CD4-positive, alpha-beta T cell treated with Interleukin-10 for 1 hour (primary cell): ENCODE measurements at regions not wholly inside any gene's neighbourhood (a gene's known extent, or its start where the extent isn't known, plus 50 kb on each side); places are given as distances from the start of the nearest gene placed in this dataset.
"Not testable (repeated sequence)": the region's sequence is repeated elsewhere in the genome, so short reads cannot be mapped to it uniquely, and the experiment has no call there.

Experiments used
- DNase-seq: peaks from one replicate; pipeline ENCODE4 v3.0.0-alpha.2; 2020

- DNase-seq: no peak
Measured at GRCh38 chr7:131152766-131153165, 174.9 kb upstream of the MKLN1 start.

DNA sequence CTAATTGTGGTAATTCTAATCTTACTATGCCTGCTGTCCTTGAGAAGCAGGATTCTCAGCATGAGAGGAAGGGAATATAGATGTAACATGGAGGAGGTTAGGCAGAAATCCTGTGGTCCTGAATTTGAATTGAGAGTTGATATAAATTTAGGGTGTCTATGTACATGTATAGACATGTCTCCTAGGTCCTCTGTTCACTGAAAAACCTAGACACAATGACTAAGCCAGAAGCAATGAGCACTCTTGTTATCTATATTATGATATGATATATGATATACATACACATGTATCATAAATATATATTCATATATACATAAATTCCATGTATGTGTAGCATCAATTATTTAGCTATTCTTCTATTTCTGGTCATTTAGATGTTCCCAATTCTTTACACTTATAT, 173.3 kb upstream of the MKLN1 start:
- no peak for DNase-seq

DNA sequence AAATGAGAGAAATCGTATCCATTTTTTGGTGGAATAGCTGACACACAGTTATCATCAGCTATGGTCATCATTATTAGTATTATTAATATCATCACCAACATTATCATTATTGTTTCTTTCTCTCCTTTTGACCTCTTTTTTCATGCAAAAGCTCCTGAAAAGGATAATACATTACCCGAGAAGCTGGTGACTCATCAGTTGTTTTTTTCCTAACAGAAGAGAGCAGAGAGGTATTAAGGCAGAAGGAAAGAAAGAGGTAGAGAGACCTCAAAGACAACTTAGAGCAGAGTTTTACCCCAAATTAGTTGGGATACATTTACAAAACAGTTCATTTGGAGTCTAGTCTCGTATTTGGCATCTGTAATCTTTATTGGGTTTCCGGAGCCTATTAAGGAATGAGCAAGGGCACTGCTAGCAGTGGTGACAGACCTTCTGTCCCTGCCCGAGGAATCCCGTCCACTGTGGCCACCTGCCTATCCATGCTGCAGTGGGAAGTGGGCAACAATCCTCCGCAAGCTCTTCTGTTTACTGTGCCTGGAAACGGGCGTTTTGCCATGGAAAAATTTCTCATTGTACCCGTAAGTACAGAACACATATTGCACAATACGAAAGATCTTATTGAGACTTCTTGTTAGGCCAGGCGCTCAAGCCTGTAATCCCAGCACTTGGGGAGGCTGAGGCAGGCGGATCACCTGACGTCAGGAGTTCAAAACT, 170.0 kb upstream of the MKLN1 start:
- no peak for DNase-seq

- DNase-seq: not testable (repeated sequence)
Measured at GRCh38 chr7:131158244-131158636, 169.4 kb upstream of the MKLN1 start.

GRCh38 chr7:131159961-131160361, 167.7 kb upstream of the MKLN1 start:
- no peak for DNase-seq

DNA sequence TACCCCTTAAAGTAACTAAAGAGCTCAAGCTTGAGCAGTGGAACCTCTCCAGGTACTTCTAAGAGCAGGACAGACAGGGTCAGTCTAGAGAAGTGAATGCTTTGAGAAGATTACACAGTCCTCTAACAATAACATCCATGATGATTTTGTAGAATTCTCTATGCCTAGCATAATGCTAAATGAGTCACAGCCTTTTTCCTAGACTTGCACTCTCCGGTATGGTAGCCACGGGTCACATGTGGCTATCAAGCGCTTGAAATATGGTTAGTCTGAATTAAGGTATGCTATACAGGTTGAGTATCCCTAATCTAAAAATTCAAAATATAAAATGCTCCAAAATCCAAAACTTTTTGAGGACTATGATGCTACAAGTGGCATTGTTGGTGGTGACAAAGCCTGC, 166.6 kb upstream of the MKLN1 start:
- DNase-seq: no peak

GRCh38 chr7:131164025-131164925, 163.4 kb upstream of the MKLN1 start:
- DNase-seq: no peak

GRCh38 chr7:131166066-131166465, 161.6 kb upstream of the MKLN1 start:
- DNase-seq: no peak

DNA sequence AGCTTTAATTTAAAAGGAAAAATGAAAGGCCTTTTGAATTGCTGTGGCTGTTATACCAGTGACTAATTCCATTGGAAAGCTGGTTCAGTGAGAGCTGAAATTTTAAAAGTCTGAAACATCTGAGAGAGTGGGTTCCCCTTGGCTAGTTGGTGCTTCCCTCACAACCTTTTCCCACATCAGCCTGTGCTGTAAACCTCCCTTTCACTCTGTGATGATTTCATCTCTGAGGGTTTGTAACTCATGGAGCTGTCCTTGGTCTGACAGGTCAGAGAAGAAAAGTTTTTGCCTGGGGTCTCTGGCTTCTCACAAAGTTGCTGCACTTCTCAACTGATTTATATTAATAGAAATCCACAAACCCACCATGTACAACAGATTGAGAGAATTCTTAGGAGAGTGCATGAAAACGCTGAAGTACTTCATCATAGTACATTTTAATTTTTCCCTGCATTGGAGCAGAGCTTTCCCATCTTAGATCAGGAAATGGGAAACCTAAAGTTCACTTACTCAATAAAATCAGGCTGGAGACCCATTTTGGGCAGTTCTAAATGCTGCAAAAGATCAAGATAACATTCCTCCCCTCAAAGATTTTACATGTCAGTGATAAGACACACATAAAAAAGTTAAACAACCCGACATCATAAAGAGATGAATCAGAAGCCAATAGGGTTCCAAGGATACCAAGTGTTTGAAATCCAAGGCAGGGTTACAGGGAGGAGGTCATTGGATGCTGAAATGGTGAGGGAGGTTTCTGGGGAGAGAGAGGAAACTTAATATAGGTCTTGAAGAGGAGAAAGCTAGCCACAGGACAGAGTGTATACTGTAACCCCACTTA, 157.0 kb upstream of the MKLN1 start:
- DNase-seq: no peak

DNA sequence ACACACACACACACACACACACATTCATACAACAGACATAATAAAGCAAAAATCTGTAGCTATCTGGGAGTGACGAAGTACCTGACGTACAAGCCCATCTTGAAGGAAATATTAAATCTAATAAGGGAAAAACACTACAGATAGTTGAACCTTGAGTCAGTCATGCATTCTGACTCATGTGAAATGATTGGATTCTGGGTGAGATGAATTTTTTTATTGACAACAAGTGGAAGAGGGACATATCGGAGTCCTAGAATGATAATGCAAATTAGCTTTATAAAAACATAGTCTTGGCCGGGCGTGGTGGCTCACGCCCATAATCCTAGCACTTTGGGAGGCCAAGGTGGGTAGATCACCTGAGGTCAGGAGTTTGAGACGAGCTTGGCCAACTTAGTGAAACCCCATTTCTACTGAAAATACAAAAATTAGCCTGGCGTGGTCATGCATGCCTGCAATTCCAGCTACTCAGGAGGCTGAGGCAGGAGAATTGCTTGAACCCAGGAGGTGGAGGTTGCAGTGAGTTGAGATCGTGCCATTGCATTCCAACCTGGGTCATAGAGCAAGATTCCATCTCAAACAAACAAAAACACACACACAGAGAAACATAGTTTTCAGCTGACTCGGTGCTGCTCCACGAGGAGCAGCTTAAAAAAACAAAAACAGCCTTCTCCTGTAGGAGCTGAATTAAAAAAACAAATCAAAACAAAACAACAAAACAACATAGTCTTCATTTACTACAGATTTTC, 154.4 kb upstream of the MKLN1 start:
- no peak for DNase-seq

GRCh38 chr7:131174391-131174790, 153.3 kb upstream of the MKLN1 start:
- DNase-seq: no peak

- DNase-seq: no peak
Measured at GRCh38 chr7:131174855-131175254, 152.8 kb upstream of the MKLN1 start.

GRCh38 chr7:131182446-131183058, 145.1 kb upstream of the MKLN1 start:
- no peak for DNase-seq

GRCh38 chr7:131183072-131183471, 144.6 kb upstream of the MKLN1 start:
- no peak for DNase-seq

GRCh38 chr7:131183611-131184119, 144.0 kb upstream of the MKLN1 start:
- DNase-seq: peak; percentile 33

- DNase-seq: no peak
Measured at GRCh38 chr7:131186816-131187215, 140.9 kb upstream of the MKLN1 start.

GRCh38 chr7:131188367-131189339, 139.0 kb upstream of the MKLN1 start:
- DNase-seq: peak; percentile 84

DNA sequence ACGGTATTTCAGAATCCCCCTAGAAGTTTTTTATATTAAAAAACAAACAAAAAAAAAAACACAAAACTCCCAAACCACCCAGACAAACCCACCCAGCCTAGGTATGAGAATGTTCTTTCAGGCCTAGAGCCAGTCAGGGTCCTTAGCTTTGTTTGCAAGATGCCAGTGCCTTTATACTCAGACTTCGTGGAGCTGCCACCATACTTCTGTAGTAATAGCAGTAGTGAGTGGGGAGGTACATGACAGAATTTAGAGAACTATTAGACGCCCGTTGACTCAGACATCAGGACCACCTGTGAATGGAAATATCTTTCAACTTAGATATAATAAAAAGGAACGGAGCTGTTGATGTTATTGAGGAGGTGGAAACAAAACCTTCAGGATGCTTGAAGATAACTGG, 138.2 kb upstream of the MKLN1 start:
- no peak for DNase-seq

DNA sequence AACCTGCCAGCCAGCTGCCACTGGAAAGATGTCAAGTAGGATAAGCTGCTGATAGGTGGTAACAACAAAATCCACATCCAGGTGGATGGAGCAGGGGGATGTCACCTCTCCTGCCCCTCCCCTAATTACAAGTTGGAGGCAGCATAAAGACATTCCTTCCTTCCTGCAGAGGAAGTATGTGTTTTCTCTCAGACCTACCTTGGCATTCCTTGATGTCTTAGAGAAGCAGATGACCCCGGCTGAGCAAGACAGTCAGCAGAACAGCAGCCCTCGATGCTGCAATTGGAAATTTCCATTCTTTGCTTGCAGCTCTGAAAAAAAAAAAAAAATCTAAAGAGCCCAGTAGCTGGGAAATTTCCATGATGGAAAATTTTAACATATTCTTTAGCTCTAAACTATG, 137.5 kb upstream of the MKLN1 start:
- DNase-seq: no peak

DNA sequence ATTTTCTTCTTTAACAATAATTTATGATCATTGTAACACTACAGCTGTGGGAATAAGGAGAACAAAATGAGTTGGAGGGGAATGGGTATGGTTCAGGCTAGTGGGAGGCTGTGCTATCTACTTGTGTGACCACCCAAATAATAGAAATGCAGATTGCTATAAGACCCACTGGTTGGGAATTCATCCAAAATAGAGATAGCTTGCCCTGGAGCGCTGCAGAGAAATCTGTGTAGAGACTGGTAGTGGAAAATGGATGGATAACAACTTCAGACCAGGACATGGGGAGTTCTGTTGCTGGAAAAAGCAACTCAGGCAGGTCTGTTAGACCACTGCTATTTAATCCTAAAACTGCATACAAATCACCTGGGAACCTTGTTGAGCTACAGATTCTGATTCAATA, 137.1 kb upstream of the MKLN1 start:
- no peak for DNase-seq
